ENCODE measurements at regions not wholly inside any gene's neighbourhood (a gene's known extent, or its start where the extent isn't known, plus 50 kb on each side); places are given as distances from the start of the nearest gene placed in this dataset.
A peak's percentile ranks its signal among the peaks of the same experiment; 100 is the strongest.
"Not testable (repeated sequence)": the region's sequence is repeated elsewhere in the genome, so short reads cannot be mapped to it uniquely, and the experiment has no call there.

GRCh38 chr10:61271127-61271780, 181.9 kb downstream of the TMEM26 start:
- peak; percentile 46 to 58 for DNase-seq (ENCODE audit: low read depth in 2 of 2)

DNA sequence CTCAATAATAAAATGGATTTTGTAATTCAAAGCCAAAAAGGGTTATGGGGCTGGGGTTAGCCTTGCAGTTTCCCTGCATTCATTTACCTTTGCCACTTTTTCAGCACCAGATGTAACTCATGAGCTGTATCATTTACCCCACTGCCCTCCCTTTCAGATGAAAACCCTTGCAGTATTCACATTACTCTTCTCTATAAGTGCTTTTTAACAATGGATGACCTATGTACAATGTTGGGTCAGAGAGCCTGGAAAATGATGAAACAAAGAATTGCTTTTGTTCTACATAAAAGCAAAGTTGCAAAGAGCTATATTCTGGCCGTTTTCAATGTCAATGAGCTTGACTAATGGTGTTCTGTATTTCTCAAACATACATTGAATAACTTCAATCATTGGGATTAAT, 189.7 kb downstream of the TMEM26 start:
- DNase-seq (ENCODE audit: low read depth in 2 of 2) = no peak

- DNase-seq (ENCODE audit: low read depth in 2 of 2) = peak; percentile 77 to 80
Observed at GRCh38 chr10:61262486-61263261, 190.5 kb downstream of the TMEM26 start.

GRCh38 chr10:61257956-61258496, 195.2 kb downstream of the TMEM26 start:
- DNase-seq (ENCODE audit: low read depth in 2 of 2) = no peak

DNA sequence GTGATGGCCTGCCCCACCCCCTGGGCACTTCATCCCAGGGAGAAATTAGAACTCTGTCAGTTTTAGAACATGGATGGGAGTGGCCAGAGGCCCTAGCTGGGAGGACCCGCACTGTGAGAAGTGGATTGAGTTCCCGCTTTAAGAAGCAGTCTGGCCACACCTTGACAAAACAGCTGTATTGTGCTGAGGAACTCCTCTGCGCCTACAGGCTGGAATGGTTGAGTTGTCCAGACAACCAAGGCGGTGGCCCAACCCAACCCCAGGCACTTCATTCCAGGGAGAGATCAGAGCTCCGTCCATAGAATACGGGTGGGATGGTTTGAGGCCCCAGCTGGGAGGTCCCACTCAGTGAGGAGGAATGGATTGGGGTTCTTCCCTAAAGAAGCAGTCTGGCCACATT, 196.0 kb downstream of the TMEM26 start:
- no peak for DNase-seq (ENCODE audit: low read depth in 2 of 2)

GRCh38 chr10:61252326-61252725, 200.9 kb downstream of the TMEM26 start:
- not testable (repeated sequence) for DNase-seq (ENCODE audit: low read depth in 2 of 2)

- DNase-seq (ENCODE audit: low read depth in 2 of 2) = no peak
Observed at GRCh38 chr10:61251089-61251488, 202.1 kb downstream of the TMEM26 start.

GRCh38 chr10:61250131-61250530, 203.1 kb downstream of the TMEM26 start:
- DNase-seq (ENCODE audit: low read depth in 2 of 2) = no peak

- no peak for DNase-seq (ENCODE audit: low read depth in 2 of 2)
Observed at GRCh38 chr10:61248013-61248412, 205.2 kb downstream of the TMEM26 start.

GRCh38 chr10:61244261-61244775, 208.9 kb downstream of the TMEM26 start:
- DNase-seq (ENCODE audit: low read depth in 2 of 2) = no peak

- no peak for DNase-seq (ENCODE audit: low read depth in 2 of 2)
Observed at GRCh38 chr10:61232780-61233179, 220.4 kb downstream of the TMEM26 start.

DNA sequence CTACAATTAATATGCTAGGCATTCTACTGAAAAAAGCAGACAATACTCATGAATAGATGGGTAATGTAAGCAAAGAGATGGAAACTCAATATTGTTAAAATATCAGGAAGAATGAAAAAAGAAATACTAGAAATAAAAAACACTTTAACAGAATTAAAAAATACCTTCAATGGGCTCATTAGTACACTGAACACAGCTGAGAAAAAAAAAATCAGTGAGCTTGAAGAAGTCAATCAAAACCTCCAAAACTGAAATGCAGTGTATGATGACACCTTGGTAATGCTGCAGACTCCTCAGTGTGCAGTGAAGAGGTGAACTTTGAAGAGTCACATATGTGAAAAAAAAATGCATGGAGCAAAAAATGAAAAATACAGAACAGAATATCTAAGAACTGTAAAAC, 227.2 kb downstream of the TMEM26 start:
- DNase-seq (ENCODE audit: low read depth in 2 of 2) = no peak

DNA sequence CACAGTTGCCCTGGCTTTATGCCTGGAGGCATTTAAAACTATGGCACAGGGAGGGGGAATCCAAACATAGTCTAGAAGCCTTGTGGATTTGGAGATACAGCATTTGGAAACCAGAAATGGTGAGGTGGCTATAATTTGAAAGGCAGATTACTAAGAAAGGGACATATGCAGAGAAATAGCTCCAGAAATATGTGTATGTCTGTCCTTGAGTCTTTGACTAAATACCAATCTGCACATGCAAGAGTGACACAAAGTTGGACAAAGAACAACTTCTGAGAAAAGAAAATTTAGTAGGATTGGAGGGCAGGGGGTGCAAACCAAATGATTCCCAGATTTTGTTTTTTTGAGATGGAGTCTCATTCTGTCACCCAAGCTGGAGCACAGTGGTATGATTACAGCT, 229.6 kb downstream of the TMEM26 start:
- no peak for DNase-seq (ENCODE audit: low read depth in 2 of 2)

DNA sequence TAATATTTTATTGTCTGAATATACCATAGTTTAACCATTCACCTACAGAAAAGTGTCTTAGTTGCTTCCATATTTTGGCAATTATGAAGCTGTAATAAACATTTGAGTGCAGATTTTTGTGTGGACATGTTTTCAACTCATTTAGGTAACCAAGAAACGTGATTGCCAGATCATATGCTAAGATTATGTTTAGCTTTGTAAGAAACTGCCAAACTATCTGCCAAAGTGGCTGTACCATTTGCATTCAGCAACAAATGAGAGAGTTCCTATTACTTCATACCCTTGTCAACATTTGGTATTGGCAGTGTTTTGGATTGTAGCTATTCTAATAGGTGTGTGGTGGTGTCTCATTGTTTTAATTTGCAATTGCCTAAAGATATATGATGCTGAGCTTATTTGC, 233.5 kb downstream of the TMEM26 start:
- no peak for DNase-seq (ENCODE audit: low read depth in 2 of 2)

DNA sequence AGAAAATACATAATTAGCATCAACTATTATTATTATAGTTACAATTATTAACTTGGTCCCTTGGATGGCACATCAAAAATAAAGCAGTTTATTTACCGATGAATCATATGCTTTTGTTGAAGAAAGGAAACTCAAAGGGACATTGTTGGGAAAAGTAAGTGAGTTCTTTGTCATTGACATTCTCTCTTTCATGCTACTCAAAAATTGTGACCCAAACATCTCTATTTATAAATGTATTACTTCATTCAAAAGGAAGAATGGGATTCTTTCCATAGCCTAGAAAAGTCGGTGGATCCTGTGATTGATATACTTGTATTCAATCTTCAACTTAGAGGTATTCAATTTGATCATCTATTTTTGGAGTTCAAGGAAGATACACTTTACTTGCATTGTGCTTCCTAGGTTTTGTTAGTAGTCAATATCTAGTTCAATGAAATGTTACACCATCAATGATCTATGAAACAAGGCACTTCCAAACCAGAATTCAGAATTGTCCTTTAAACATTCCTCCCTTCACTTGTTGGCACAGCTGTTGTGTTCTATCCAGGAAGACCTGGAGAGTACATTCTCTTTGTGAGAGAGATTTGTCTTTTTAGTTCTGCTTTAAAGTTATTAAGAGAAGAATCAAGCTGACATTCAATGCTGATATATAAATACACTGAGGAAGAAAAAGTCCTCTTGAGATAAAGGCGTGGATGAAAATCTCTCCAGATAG, 235.2 kb downstream of the TMEM26 start:
- DNase-seq (ENCODE audit: low read depth in 2 of 2) = no peak

DNA sequence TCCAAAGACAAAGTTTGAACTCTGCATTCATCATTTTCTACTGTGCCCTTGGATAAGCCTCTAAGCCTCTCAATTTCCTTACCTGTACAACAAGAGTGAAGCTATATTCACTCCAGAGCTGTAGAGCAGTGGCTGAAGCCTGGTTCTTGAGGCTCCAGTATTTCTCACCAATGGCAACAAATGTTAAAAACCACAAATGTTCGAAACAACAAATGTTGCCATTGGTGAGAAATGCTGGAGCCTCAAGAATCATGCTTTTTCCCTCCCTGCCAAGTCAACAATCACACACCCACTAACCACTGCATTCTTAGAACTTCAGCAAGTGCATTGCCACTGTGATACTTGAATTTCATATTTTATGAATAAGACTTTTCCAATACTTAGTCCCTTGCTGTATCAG, 237.9 kb downstream of the TMEM26 start:
- DNase-seq (ENCODE audit: low read depth in 2 of 2) = no peak

- DNase-seq (ENCODE audit: low read depth in 2 of 2) = no peak
Observed at GRCh38 chr10:61211468-61211867, 241.7 kb downstream of the TMEM26 start.

- DNase-seq (ENCODE audit: low read depth in 2 of 2) = no peak
Observed at GRCh38 chr10:61197057-61197456, 253.1 kb upstream of the RHOBTB1 start.

DNA sequence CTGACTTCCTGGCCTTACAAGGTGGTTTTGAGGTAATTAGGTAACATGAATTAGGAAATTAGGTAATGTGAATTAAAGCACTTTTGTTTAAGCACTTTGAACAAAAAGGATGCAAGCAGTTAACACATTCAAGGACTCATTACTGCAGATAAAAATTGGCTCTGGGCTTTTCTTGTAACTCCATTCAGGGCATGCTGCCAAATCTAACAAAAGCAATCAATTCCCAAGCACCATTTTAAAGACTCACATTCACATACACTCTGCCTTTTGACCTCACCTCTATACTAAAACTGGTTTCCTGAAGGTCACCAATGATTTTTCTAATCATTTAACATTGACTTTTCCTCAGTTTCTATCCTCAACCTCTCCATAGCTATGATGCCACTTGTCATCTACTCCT, 251.2 kb upstream of the RHOBTB1 start:
- DNase-seq (ENCODE audit: low read depth in 2 of 2) = no peak

DNA sequence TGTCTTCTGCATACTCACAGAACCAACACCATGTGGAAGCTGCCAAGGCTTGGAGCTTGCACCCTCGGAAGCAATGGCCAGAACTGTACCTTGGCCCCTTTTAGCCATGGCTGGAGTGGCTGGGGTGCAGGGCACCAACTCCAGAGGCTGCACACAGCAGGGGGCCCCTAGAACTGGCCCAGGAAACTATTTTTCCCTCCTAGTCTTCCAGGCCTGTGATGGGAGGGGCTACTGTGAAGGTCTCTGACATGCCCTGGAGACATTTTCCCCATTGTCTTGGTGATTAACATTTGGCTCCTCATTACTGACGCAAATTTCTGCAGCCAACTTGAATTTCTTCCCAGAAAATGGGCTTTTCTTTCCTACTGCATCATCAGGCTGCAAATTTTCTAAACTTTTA, 248.6 kb upstream of the RHOBTB1 start:
- not testable (repeated sequence) for DNase-seq (ENCODE audit: low read depth in 2 of 2)

DNA sequence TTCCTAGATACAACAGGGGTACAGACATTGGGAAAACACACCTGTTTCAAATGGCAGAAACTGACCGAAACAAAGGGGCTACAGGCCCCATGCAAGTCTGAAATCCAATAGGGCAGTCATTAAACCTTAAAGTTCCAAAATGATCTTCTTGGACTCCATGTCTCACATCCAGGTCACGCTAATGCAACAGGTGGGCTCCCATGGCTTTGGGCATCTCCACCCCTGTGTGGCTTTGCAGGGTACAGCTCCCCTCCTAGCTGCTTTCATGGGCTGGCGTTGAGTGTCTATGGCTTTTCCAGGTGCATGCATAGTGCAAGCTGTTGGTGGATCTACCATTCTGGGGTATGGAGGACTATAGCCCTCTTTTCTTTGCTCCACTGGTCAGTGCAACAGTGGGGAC, 248.1 kb upstream of the RHOBTB1 start:
- no peak for DNase-seq (ENCODE audit: low read depth in 2 of 2)

DNA sequence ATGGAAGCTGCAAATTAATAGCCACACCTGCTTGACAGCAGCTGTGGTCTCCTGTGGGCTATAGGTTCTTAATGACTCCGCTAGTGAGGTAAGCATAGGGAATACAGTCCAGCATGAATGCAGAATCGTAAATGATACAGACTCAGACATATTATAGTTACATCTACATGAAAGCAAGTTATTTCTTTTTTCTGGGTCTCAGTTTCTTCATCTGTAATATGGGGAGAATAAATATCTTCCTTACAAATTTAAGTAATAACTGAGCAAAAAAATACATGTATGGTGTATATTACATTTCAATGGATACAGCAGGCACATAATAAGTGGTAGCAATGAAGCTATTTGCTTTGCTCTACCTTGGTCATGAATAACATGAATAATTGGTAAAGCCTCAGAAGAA, 245.9 kb upstream of the RHOBTB1 start:
- DNase-seq (ENCODE audit: low read depth in 2 of 2) = no peak

All from fibroblast of skin of left quadriceps (primary cell).